Right lobe of liver (tissue), 4 donors: ENCODE measurements at regions not wholly inside any gene's neighbourhood (a gene's known extent, or its start where the extent isn't known, plus 50 kb on each side); places are given as distances from the start of the nearest gene placed in this dataset.

Experiments
- POLR2A ChIP-seq: fragments of 450-650 bp; IDR thresholded peaks from one replicate; pipeline ENCODE4 v1.6.1; 2017; ENCODE audit warnings: antibody characterized with exemption, mild to moderate bottlenecking
- TF ChIP-seq, protein P1 (sequence below), 4 donors: fragments of 200-600 bp in 3 of 4; fragments of 450-650 bp in 1 of 4; IDR thresholded peaks; one replicate each; pipeline versions ENCODE4 v1.5.1 to v1.8.0; 2016 to 2022; ENCODE audit warnings: antibody characterized with exemption in 4 of 4, mild to moderate bottlenecking in 2 of 4
- donor health status: DM: no; HTN: no; CAD: no.
- donor health status: DM: no; HTN: no; CAD: no.
- donor health status: DM: no; HTN: yes; CAD: no.

DNA sequence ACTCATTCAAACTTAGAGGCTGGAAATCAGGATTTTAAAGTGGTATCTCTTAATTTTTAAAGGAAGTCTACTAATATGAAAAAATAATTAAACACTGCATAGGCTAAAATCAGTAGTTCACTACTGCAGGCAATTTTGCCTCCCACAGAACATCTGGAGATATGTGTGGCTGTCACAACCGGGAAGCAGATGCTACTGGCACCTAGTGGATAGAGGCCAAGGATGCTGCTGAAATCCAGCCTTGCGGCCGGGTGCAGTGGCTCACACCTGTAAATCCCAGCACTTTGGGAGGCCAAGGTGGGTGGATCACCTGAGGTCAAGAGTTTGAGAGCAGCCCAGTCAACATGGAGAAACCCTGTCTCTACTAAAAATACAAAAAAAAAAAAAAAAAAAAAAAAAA, 473.9 kb downstream of the XYLT1 start:
- TF ChIP-seq, protein P1, sequence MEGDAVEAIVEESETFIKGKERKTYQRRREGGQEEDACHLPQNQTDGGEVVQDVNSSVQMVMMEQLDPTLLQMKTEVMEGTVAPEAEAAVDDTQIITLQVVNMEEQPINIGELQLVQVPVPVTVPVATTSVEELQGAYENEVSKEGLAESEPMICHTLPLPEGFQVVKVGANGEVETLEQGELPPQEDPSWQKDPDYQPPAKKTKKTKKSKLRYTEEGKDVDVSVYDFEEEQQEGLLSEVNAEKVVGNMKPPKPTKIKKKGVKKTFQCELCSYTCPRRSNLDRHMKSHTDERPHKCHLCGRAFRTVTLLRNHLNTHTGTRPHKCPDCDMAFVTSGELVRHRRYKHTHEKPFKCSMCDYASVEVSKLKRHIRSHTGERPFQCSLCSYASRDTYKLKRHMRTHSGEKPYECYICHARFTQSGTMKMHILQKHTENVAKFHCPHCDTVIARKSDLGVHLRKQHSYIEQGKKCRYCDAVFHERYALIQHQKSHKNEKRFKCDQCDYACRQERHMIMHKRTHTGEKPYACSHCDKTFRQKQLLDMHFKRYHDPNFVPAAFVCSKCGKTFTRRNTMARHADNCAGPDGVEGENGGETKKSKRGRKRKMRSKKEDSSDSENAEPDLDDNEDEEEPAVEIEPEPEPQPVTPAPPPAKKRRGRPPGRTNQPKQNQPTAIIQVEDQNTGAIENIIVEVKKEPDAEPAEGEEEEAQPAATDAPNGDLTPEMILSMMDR (IDR thresholded peaks at IDR 0.05), result no peak
- no peak for TF ChIP-seq POLR2A
